B cell (primary cell): ENCODE measurements at regions not wholly inside any gene's neighbourhood (a gene's known extent, or its start where the extent isn't known, plus 50 kb on each side); places are given as distances from the start of the nearest gene placed in this dataset.

Experiments
- CTCF ChIP-seq: fragments of 200-600 bp; IDR thresholded peaks from one replicate; pipeline ENCODE4 v1.8.0; 2022; ENCODE audit warnings: antibody characterized with exemption, mild to moderate bottlenecking
- EZH2 ChIP-seq: IDR thresholded peaks from 2 replicates; pipeline ENCODE4 v1.6.1; 2012; ENCODE audit warnings: borderline replicate concordance, low read depth, mild to moderate bottlenecking, moderate library complexity, low read length; ENCODE audit not compliant: insufficient read depth, poor library complexity, severe bottlenecking

DNA sequence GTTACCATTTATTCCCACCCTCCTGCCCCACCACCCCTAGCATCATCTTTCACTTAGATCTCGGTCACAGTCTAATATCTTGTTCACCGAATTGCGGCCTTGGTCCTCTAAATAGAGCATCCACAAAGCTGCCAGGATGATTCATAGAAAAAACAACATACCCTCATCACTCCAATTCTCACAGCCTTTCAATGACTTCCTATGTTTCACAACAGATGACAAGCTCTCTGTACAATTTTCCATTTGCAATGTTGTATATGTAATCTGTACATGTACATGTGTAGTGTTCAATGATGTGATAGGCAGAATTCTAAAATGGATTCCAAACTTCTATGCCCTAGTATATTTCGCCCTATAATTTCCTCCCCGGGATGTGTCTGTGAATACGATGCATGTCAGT lies 675.6 kb upstream of the CELF4 start:
- TF ChIP-seq CTCF (no peak), EZH2 (no peak)
